CD4-positive, alpha-beta T cell (primary cell): ENCODE measurements at regions not wholly inside any gene's neighbourhood (a gene's known extent, or its start where the extent isn't known, plus 50 kb on each side); places are given as distances from the start of the nearest gene placed in this dataset.

ENCODE experiments used
- ATAC-seq: fragments of 200-7000 bp; cut with Tn5 transposase; one replicate; pipeline ENCODE4 v1.10.0; 2022; ENCODE audit warnings: mild to moderate bottlenecking; ENCODE audit not compliant: poor library complexity
- CTCF ChIA-PET: fragments of 350-600 bp; sonication (Branson Sonifier 250); formaldehyde crosslinking; loops from one replicate; lab custom pipeline; 2021; ENCODE audit warnings: antibody characterized with exemption, inconsistent platforms; lab: Charles Lee
- POLR2A ChIA-PET: fragments of 350-600 bp; sonication (Branson Sonifier 250); formaldehyde crosslinking; loops from one replicate; lab custom pipeline; 2021; ENCODE audit warnings: antibody characterized with exemption, inconsistent platforms; lab: Charles Lee
- DNase-seq, 14 experiments: peaks; one replicate each; pipeline ENCODE4 v3.0.0-alpha.2; 2013 to 2020; ENCODE audit warnings: mixed read lengths in 2 of 14
- H3K27ac ChIP-seq, 2 donors: one replicate each; pipeline versions ENCODE4 v1.5.1 to v1.7.0; 2013; ENCODE audit warnings: low read length in 2 of 2, low read depth in 1 of 2, mild to moderate bottlenecking in 1 of 2
- H3K27me3 ChIP-seq, 2 experiments: 1 replicate in 1 of 2; 2 replicates in 1 of 2; pipeline versions ENCODE4 v1.6.1 to v1.7.0; 2013; ENCODE audit warnings: low read length in 2 of 2, control low read depth in 1 of 2, mild to moderate bottlenecking in 1 of 2, moderate library complexity in 1 of 2; ENCODE audit not compliant: insufficient read depth in 2 of 2, control insufficient read depth in 1 of 2
- H3K36me3 ChIP-seq: one replicate; pipeline ENCODE4 v1.6.1; 2013; ENCODE audit warnings: low read length, control low read depth; ENCODE audit not compliant: insufficient read depth
- H3K4me1 ChIP-seq: one replicate; pipeline ENCODE4 v1.6.1; 2013; ENCODE audit warnings: low read length, control low read depth; ENCODE audit not compliant: insufficient read depth
- H3K4me3 ChIP-seq: one replicate; pipeline ENCODE4 v1.5.1; 2013; ENCODE audit warnings: mild to moderate bottlenecking, low read length, moderate library complexity
- H3K9me3 ChIP-seq, 2 experiments: 1 replicate in 1 of 2; 2 replicates in 1 of 2; pipeline versions ENCODE4 v1.6.1 to v1.7.0; 2013; ENCODE audit warnings: low read length in 2 of 2, mild to moderate bottlenecking in 2 of 2, control low read depth in 1 of 2, moderate library complexity in 1 of 2; ENCODE audit not compliant: control insufficient read depth in 1 of 2, insufficient read depth in 1 of 2
- H3K27ac Mint-ChIP-seq: one replicate; pipeline ENCODE4 v1.8.0; 2020; ENCODE audit warnings: mixed read lengths
- H3K27me3 Mint-ChIP-seq: one replicate; pipeline ENCODE4 v1.8.0; 2021; ENCODE audit warnings: mixed read lengths
- H3K36me3 Mint-ChIP-seq: one replicate; pipeline ENCODE4 v1.8.0; 2021; ENCODE audit warnings: low read depth, mixed read lengths
- H3K4me1 Mint-ChIP-seq: one replicate; pipeline ENCODE4 v1.8.0; 2021; ENCODE audit warnings: low read depth, mixed read lengths
- H3K4me3 Mint-ChIP-seq: one replicate; pipeline ENCODE4 v1.8.0; 2020; ENCODE audit warnings: mild to moderate bottlenecking, mixed read lengths
- H3K9me3 Mint-ChIP-seq: one replicate; pipeline ENCODE4 v1.8.0; 2020; ENCODE audit warnings: mixed read lengths
- CTCF ChIP-seq: fragments of 200-600 bp; IDR thresholded peaks from one replicate; pipeline ENCODE4 v1.8.0; 2022; ENCODE audit warnings: antibody characterized with exemption, mild to moderate bottlenecking
- intact Hi-C, 2 experiments: fragments of 100-400 bp; cut with DNase I in 1 of 2; cut with micrococcal nuclease in 1 of 2; formaldehyde crosslinking; loops; one replicate each; pipeline versions ENCODE4 v1.15.1 to v1.9.0; 2023 to 2025; cut with DNase I, micrococcal nuclease

DNA sequence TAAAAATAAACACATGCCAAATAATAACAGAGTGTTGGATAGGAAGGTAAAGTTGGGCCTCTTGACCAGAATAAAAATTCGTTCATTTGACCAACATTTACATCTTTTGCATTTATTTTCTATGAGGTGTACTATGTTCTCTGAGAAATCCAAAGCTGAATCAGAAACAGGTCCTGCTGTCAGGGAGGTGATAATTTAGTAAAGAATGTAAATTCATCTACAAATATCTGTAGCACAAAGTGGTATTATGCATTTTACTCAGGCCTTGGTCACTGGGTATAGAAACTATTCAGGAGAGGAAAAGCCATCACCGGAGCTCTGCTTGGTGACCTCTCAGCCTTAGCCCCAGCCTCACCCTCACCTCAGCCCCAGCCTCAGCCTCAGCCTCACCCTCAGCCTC, 208.9 kb downstream of the SPP2 start:
- Mint-ChIP-seq H3K9me3 (no peaks in the 10 kb centered on the region), H3K36me3 (no peaks in the 10 kb centered on the region), H3K27me3 (no peaks in the 10 kb centered on the region), H3K4me3 (no peak overlapping the region), H3K4me1 (peaks cover 13% of the 10 kb centered on the region), H3K27ac (no peak overlapping the region)
- H3K4me1 ChIP-seq = peaks cover 4% of the 10 kb centered on the region
- CTCF ChIA-PET = no interaction called here
- no peaks in the 10 kb centered on the region for H3K36me3 ChIP-seq
- H3K27ac ChIP-seq = no peak overlapping the region
- POLR2A ChIA-PET = no interaction called here
- intact Hi-C loops = no loop called here
- peaks cover 0 to 4% of the 10 kb centered on the region in 2 experiments for H3K9me3 ChIP-seq
- H3K27me3 ChIP-seq = no peaks in the 10 kb centered on the region
- DNase-seq (no peak), ATAC-seq (no peak)
- no peak for TF ChIP-seq CTCF
- H3K4me3 ChIP-seq = no peak overlapping the region

GRCh38 chr2:234258562-234259141, 208.2 kb downstream of the SPP2 start:
- Histone ChIP-seq H3K9me3 (peaks cover 0 to 4% of the 10 kb centered on the region in 2 experiments), H3K4me3 (no peak overlapping the region), H3K27ac (no peak overlapping the region), H3K36me3 (no peaks in the 10 kb centered on the region), H3K4me1 (peaks cover 8% of the 10 kb centered on the region), H3K27me3 (no peaks in the 10 kb centered on the region)
- no peak for TF ChIP-seq CTCF
- peaks cover 13% of the 10 kb centered on the region for H3K4me1 Mint-ChIP-seq
- H3K36me3 Mint-ChIP-seq = no peaks in the 10 kb centered on the region
- no peaks in the 10 kb centered on the region for H3K27me3 Mint-ChIP-seq
- H3K4me3 Mint-ChIP-seq = no peak overlapping the region
- no peak overlapping the region for H3K27ac Mint-ChIP-seq
- no peaks in the 10 kb centered on the region for H3K9me3 Mint-ChIP-seq
- intact Hi-C loops = no loop called here
- DNase-seq (peak in 1 of 14 experiments; percentile 18), ATAC-seq (no peak)
- CTCF ChIA-PET = no interaction called here
- POLR2A ChIA-PET = interaction anchor here (1.1 kb wide), 1 partner anchor 33 kb away, joined by 3 read pairs; no protein-coding TSS in a partner anchor

DNA sequence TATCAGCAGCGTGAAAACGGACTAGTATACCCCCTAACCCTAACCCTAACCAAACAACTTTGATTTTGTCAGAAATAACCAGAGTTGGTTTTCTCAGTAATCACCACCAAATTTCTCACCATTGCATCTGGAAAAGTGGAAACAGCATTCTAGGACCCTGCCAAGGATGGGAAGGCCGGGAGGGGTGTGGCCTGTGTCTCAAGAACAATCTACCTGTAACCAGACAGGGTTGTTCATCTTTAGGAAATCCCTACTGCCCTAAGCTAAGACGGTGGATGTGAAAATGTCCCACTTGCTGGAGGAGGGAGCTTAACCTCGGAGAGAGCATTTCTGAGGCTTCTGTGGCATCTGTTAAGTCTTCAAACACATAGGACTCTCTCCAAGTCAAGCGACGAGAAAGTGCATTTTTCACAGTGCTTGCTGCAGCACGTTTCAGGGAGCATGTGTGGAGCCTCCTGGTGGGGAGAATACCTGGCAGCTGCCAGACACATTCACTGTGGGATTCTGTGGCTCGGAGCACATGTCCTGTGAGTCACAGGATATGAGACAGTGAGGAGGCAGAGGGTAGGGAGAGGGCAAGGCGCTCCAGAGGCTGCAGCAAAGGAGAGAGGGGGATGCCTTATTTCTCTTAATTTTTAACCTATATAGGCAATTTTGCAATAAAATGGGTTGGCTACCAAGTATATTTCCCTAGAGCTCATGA, 207.5 kb downstream of the SPP2 start:
- Histone ChIP-seq H3K27ac (no peak overlapping the region), H3K4me3 (no peak overlapping the region), H3K27me3 (no peaks in the 10 kb centered on the region), H3K4me1 (peaks cover 8% of the 10 kb centered on the region), H3K9me3 (peaks cover 0 to 4% of the 10 kb centered on the region in 2 experiments), H3K36me3 (no peaks in the 10 kb centered on the region)
- ChIA-PET CTCF (no interaction called here), POLR2A (interaction anchor here (1.1 kb wide), 1 partner anchor 34 kb away, joined by 3 read pairs; no protein-coding TSS in a partner anchor)
- Mint-ChIP-seq H3K4me1 (peaks cover 13% of the 10 kb centered on the region), H3K4me3 (no peak overlapping the region), H3K27ac (no peak overlapping the region), H3K36me3 (no peaks in the 10 kb centered on the region), H3K9me3 (no peaks in the 10 kb centered on the region), H3K27me3 (no peaks in the 10 kb centered on the region)
- DNase-seq = peak in 6 of 14 experiments; percentile 15 to 52 (median 26)
- intact Hi-C loops = no loop called here
- peak; percentile 44 for ATAC-seq
- TF ChIP-seq CTCF = no peak
